HepG2 (cell line): ENCODE measurements at regions not wholly inside any gene's neighbourhood (a gene's known extent, or its start where the extent isn't known, plus 50 kb on each side); places are given as distances from the start of the nearest gene placed in this dataset.

Experiments used
- ATAC-seq: fragments of 200-7000 bp; cut with Tn5 transposase; 3 replicates; pipeline ENCODE4 v1.9.1; 2020; ENCODE audit warnings: mild to moderate bottlenecking, moderate library complexity
- BruUV-seq: library from RNA; stranded (reverse); fragments of 400-500 nt; replicated peaks from 2 replicates; lab custom pipeline; 2021; lab: Mats Ljungman, UMichigan
- CTCF ChIA-PET: fragments of 300-600 bp; formaldehyde crosslinking; extraction: SDS; loops from one replicate; lab custom pipeline; 2021; ENCODE audit warnings: low total read pairs, inconsistent platforms, low intra/inter-chr PET ratio; lab: Yijun Ruan, JAX
- POLR2A ChIA-PET: fragments of 350-600 bp; sonication (Branson Sonifier 250); formaldehyde crosslinking; loops from one replicate; lab custom pipeline; 2020; ENCODE audit warnings: antibody characterized with exemption, inconsistent platforms; lab: Yijun Ruan, JAX
- DNase-seq: peaks from one replicate; pipeline ENCODE4 v3.0.0-alpha.2; 2015; ENCODE audit warnings: low spot score
- FAIRE-seq: peaks from 3 replicates; lab custom pipeline; 2011; peaks lifted over from hg19 to GRCh38; lab: Jason Lieb, UNC
- H2AFZ ChIP-seq: one replicate; pipeline ENCODE4 v1.6.1; 2011; ENCODE audit warnings: low read length, inconsistent platforms
- H3K27ac ChIP-seq: fragments of 300-600 bp; 3 replicates; pipeline ENCODE4 v1.8.0; 2011; ENCODE audit warnings: mixed run types, mild to moderate bottlenecking, mixed read lengths, low read length, inconsistent platforms; ENCODE audit not compliant: insufficient read depth; ENCODE audit errors: extremely low read length
- H3K27me3 ChIP-seq, 2 experiments: fragments of 200-600 bp in 1 of 2; 2 replicates in 1 of 2; 3 replicates in 1 of 2; pipeline versions ENCODE4 v1.6.0 to v1.8.0; 2011; ENCODE audit warnings: low read length in 2 of 2, mild to moderate bottlenecking in 2 of 2, moderate library complexity in 2 of 2, inconsistent platforms in 1 of 2; ENCODE audit not compliant: insufficient read depth in 2 of 2, control insufficient read depth in 1 of 2
- H3K36me3 ChIP-seq, 2 experiments: fragments of 200-600 bp in 1 of 2; replicated peaks in 1 of 2; 2 replicates in 1 of 2; 3 replicates in 1 of 2; pipeline versions ENCODE4 v1.5.1 to v1.8.0; 2011; ENCODE audit warnings: low read length in 2 of 2, inconsistent platforms in 1 of 2; ENCODE audit not compliant: insufficient read depth in 2 of 2, control insufficient read depth in 1 of 2
- H3K4me1 ChIP-seq: 2 replicates; pipeline ENCODE4 v1.5.1; 2012; ENCODE audit warnings: low read length, inconsistent platforms; ENCODE audit not compliant: insufficient read depth
- H3K4me2 ChIP-seq: 2 replicates; pipeline ENCODE4 v1.6.0; 2011; ENCODE audit warnings: low read depth, low read length, inconsistent platforms
- H3K4me3 ChIP-seq, 3 experiments: fragments of 200-600 bp in 1 of 3; sonication (generic), shearing (Covaris generic) in 1 of 3; replicated peaks in 1 of 3; 2 replicates each; pipeline ENCODE4 v1.5.1; 2011 to 2016; ENCODE audit warnings: low read length in 3 of 3, inconsistent platforms in 2 of 3, low read depth in 2 of 3, mild to moderate bottlenecking in 2 of 3, control low read depth in 1 of 3, mixed read lengths in 1 of 3; ENCODE audit not compliant: insufficient read depth in 1 of 3
- H3K79me2 ChIP-seq: one replicate; pipeline ENCODE4 v1.6.1; 2011; ENCODE audit warnings: low read length, inconsistent platforms; ENCODE audit not compliant: insufficient read depth
- H3K9ac ChIP-seq: 2 replicates; pipeline ENCODE4 v1.6.0; 2011; ENCODE audit warnings: mild to moderate bottlenecking, low read depth, low read length, inconsistent platforms; ENCODE audit not compliant: insufficient read depth
- H3K9me3 ChIP-seq: 2 replicates; pipeline ENCODE4 v1.5.1; 2012; ENCODE audit warnings: mild to moderate bottlenecking, low read length
- H4K20me1 ChIP-seq: 2 replicates; pipeline ENCODE4 v1.6.0; 2011; ENCODE audit warnings: inconsistent platforms, mild to moderate bottlenecking, low read length, moderate library complexity; ENCODE audit not compliant: insufficient read depth
- ATF1 ChIP-seq: IDR thresholded peaks from 2 replicates; pipeline ENCODE4 v1.6.1; 2016; ENCODE audit warnings: mild to moderate bottlenecking, control low read depth
- DR1 ChIP-seq: sonication (generic); formaldehyde crosslinking; IDR thresholded peaks from 2 replicates; pipeline ENCODE4 v1.8.0; 2021; ENCODE audit warnings: mild to moderate bottlenecking, missing genetic modification reagents, inconsistent platforms
- FUBP1 ChIP-seq: sonication (generic); formaldehyde crosslinking; IDR thresholded peaks from 2 replicates; pipeline ENCODE4 v1.5.1; 2020; ENCODE audit warnings: missing genetic modification reagents, mild to moderate bottlenecking, borderline replicate concordance
- KDM2A ChIP-seq: sonication (generic); formaldehyde crosslinking; IDR thresholded peaks from 2 replicates; pipeline ENCODE4 v1.4.0; 2020; ENCODE audit warnings: low read depth, missing genetic modification reagents, borderline replicate concordance
- MTERF4 ChIP-seq: sonication (generic); formaldehyde crosslinking; IDR thresholded peaks from 2 replicates; pipeline ENCODE4 v1.8.0; 2023; ENCODE audit warnings: mild to moderate bottlenecking, missing genetic modification reagents
- NFATC3 ChIP-seq: sonication (generic); formaldehyde crosslinking; IDR thresholded peaks from 2 replicates; pipeline ENCODE4 v1.5.1; 2020; ENCODE audit warnings: mild to moderate bottlenecking, missing genetic modification reagents
- PATZ1 ChIP-seq: sonication (generic); formaldehyde crosslinking; IDR thresholded peaks from 2 replicates; pipeline ENCODE4 v1.4.0; 2020; ENCODE audit warnings: missing genetic modification reagents
- PTBP1 ChIP-seq: fragments of 200-400 bp; formaldehyde crosslinking; IDR thresholded peaks from 2 replicates; pipeline ENCODE4 v1.6.1; 2018; ENCODE audit warnings: low read length, low read depth; ENCODE audit not compliant: poor library complexity, severe bottlenecking
- YEATS2 ChIP-seq: sonication (generic); formaldehyde crosslinking; IDR thresholded peaks from 2 replicates; pipeline ENCODE4 v1.4.0; 2020; ENCODE audit warnings: missing genetic modification reagents, borderline replicate concordance
- ZBTB7B ChIP-seq: sonication (generic); formaldehyde crosslinking; IDR thresholded peaks from 2 replicates; pipeline ENCODE4 v1.4.0; 2020; ENCODE audit warnings: missing genetic modification reagents
- ZC3H13 ChIP-seq: sonication (generic); formaldehyde crosslinking; IDR thresholded peaks from 2 replicates; pipeline ENCODE4 v1.8.1; 2023; ENCODE audit warnings: mild to moderate bottlenecking, missing genetic modification reagents, moderate library complexity
- ZNF335 ChIP-seq: sonication (generic); formaldehyde crosslinking; IDR thresholded peaks from 2 replicates; pipeline ENCODE4 v1.4.0; 2020; ENCODE audit warnings: missing genetic modification reagents
- ZNF431 ChIP-seq: sonication (generic); formaldehyde crosslinking; IDR thresholded peaks from 2 replicates; pipeline ENCODE4 v1.9.0; 2022; ENCODE audit warnings: missing genetic modification reagents, low read depth, mild to moderate bottlenecking, borderline replicate concordance
- ZNF704 ChIP-seq: sonication (generic); formaldehyde crosslinking; IDR thresholded peaks from 2 replicates; pipeline ENCODE4 v1.8.1; 2023; ENCODE audit warnings: mild to moderate bottlenecking, inconsistent platforms, moderate library complexity, missing genetic modification reagents, borderline replicate concordance
- ZSCAN22 ChIP-seq: sonication (generic); formaldehyde crosslinking; IDR thresholded peaks from 2 replicates; pipeline ENCODE4 v1.4.0; 2020; ENCODE audit warnings: mild to moderate bottlenecking, missing genetic modification reagents
- WGBS: methylation state at CpG from one replicate; pipeline ENCODE4 v1.1.6; 2017; ENCODE audit warnings: low lambda C conversion rate; 5-methylcytosine and 5-hydroxymethylcytosine counted together
- in situ Hi-C: cut with HindIII; loops from 2 replicates; pipeline ENCODE4 v1.10.0; 2017; ENCODE audit warnings: low pct_unique_long_range_greater_than_20kb; ENCODE audit not compliant: extremely low pct_ligation_motif_present
- intact Hi-C: fragments of 100-400 bp; cut with micrococcal nuclease; formaldehyde crosslinking; loops from one replicate; pipeline ENCODE4 v1.10.0; 2022; ENCODE audit not compliant: unreplicated experiment

- POLR2A ChIA-PET: no interaction called here
- intact Hi-C loops: no loop called here
- 18% methylated on average over 2 of the region's 2 CpGs for WGBS
These were observed 159.9 kb upstream of the TMTC1 start for GRCh38 chr12:29943683-29944082.

GRCh38 chr12:29940811-29941210, 157.1 kb upstream of the TMTC1 start:
- ChIA-PET POLR2A (no interaction called here), CTCF (no interaction called here)
- H3K4me3 ChIP-seq: no peak overlapping the region
- H3K4me1 ChIP-seq: no peaks in the 10 kb centered on the region
- H3K79me2 ChIP-seq: no peaks in the 10 kb centered on the region
- no peaks in the 10 kb centered on the region for H4K20me1 ChIP-seq
- H3K9me3 ChIP-seq: no peaks in the 10 kb centered on the region
- no peaks in the 10 kb centered on the region for H3K27me3 ChIP-seq
- H2AFZ ChIP-seq: no peak overlapping the region
- H3K4me2 ChIP-seq: no peak overlapping the region
- H3K9ac ChIP-seq: no peak overlapping the region
- DNase-seq: no peak
- intact Hi-C loops: no loop called here
- H3K36me3 ChIP-seq: no peaks in the 10 kb centered on the region
- in situ Hi-C loops: no loop called here
- no peak for FAIRE-seq
- ATAC-seq: no peak
- no TSS peak for BruUV-seq
- H3K27ac ChIP-seq: no peak overlapping the region
- TF ChIP-seq ATF1 (no peak), YEATS2 (no peak), ZNF335 (no peak), ZSCAN22 (no peak), PATZ1 (CRISPR knock-in tag) (no peak), KDM2A (CRISPR knock-in tag) (no peak), FUBP1 (no peak), MTERF4 (CRISPR knock-in tag) (no peak), ZBTB7B (CRISPR knock-in tag) (no peak), DR1 (no peak), ZNF431 (CRISPR knock-in tag) (no peak), PTBP1 (no peak), ZNF704 (CRISPR knock-in tag) (no peak)

More at GRCh38 chr12:29943683-29944082, 159.9 kb upstream of the TMTC1 start:
- no peaks in the 10 kb centered on the region for H3K9me3 ChIP-seq
- H3K27me3 ChIP-seq: no peaks in the 10 kb centered on the region
- no peaks in the 10 kb centered on the region for H3K4me1 ChIP-seq
- in situ Hi-C loops: no loop called here
- DNase-seq (no peak), FAIRE-seq (no peak), ATAC-seq (no peak)
- H3K4me3 ChIP-seq: no peak overlapping the region
- H3K9ac ChIP-seq: no peak overlapping the region
- H3K36me3 ChIP-seq: no peaks in the 10 kb centered on the region
- H2AFZ ChIP-seq: no peak overlapping the region
- no peak overlapping the region for H3K27ac ChIP-seq
- no peak overlapping the region for H3K4me2 ChIP-seq
- no peaks in the 10 kb centered on the region for H3K79me2 ChIP-seq
- no peaks in the 10 kb centered on the region for H4K20me1 ChIP-seq
- TF ChIP-seq NFATC3 (CRISPR knock-in tag) (no peak), ZC3H13 (CRISPR knock-in tag) (no peak)
- BruUV-seq: no TSS peak
- CTCF ChIA-PET: no interaction called here
